ENCODE measurements at regions not wholly inside any gene's neighbourhood (a gene's known extent, or its start where the extent isn't known, plus 50 kb on each side); places are given as distances from the start of the nearest gene placed in this dataset.
"Not testable (repeated sequence)": the region's sequence is repeated elsewhere in the genome, so short reads cannot be mapped to it uniquely, and the experiment has no call there.

GRCh38 chr5:115751176-115751575, 65.3 kb downstream of the CDO1 start:
- no peak overlapping the region for H3K27ac Mint-ChIP-seq (ENCODE audit: unreplicated experiment)
- BruUV-seq (replicated peaks) = no TSS peak

DNA sequence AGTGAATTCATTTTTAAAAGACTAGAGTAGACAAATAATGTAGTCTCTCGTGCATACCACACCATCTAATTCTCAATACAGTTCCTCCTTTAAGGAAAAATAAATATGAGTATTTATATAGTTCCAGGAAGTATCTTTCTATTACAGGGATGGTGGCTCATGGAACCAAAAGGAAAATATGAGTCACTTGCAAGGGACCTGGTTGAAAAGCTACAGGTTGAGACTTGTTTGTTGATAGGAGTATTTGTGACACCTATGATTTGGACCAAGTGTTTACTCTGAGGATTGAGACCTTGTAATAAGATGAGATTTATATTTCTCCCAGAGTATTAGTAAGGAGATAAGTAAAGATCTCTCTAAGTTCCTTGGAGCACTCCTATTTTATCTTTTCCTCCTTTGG, 67.4 kb downstream of the CDO1 start:
- intact Hi-C loops (cut with micrococcal nuclease; ENCODE audit: unreplicated experiment) = no loop called here
- CTCF ChIA-PET = no interaction called here
- peaks cover 10% of the 10 kb centered on the region for H3K27me3 Mint-ChIP-seq (ENCODE audit: unreplicated experiment)
- no peak overlapping the region for H3K4me3 Mint-ChIP-seq (ENCODE audit: low read depth, unreplicated experiment)
- H3K27ac Mint-ChIP-seq (ENCODE audit: unreplicated experiment) = no peak overlapping the region
- no peak for DNase-seq
- no peaks in the 10 kb centered on the region for H3K9me3 Mint-ChIP-seq (ENCODE audit: low read depth, unreplicated experiment)
- H3K36me3 Mint-ChIP-seq (ENCODE audit: insufficient read depth, unreplicated experiment) = no peaks in the 10 kb centered on the region
- H3K4me1 Mint-ChIP-seq (ENCODE audit: low read depth, unreplicated experiment) = no peaks in the 10 kb centered on the region
- TF ChIP-seq, protein P1, sequence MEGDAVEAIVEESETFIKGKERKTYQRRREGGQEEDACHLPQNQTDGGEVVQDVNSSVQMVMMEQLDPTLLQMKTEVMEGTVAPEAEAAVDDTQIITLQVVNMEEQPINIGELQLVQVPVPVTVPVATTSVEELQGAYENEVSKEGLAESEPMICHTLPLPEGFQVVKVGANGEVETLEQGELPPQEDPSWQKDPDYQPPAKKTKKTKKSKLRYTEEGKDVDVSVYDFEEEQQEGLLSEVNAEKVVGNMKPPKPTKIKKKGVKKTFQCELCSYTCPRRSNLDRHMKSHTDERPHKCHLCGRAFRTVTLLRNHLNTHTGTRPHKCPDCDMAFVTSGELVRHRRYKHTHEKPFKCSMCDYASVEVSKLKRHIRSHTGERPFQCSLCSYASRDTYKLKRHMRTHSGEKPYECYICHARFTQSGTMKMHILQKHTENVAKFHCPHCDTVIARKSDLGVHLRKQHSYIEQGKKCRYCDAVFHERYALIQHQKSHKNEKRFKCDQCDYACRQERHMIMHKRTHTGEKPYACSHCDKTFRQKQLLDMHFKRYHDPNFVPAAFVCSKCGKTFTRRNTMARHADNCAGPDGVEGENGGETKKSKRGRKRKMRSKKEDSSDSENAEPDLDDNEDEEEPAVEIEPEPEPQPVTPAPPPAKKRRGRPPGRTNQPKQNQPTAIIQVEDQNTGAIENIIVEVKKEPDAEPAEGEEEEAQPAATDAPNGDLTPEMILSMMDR (IDR thresholded peaks at IDR 0.05; ENCODE audit: unreplicated experiment) = no peak
- no TSS peak for BruUV-seq (replicated peaks)

More at GRCh38 chr5:115751176-115751575, 65.3 kb downstream of the CDO1 start:
- no peak for DNase-seq
- Mint-ChIP-seq H3K27me3 (ENCODE audit: unreplicated experiment) (peaks cover 10% of the 10 kb centered on the region), H3K4me3 (ENCODE audit: low read depth, unreplicated experiment) (no peak overlapping the region), H3K9me3 (ENCODE audit: low read depth, unreplicated experiment) (no peaks in the 10 kb centered on the region), H3K36me3 (ENCODE audit: insufficient read depth, unreplicated experiment) (no peaks in the 10 kb centered on the region), H3K4me1 (ENCODE audit: low read depth, unreplicated experiment) (no peaks in the 10 kb centered on the region)
- CTCF ChIA-PET = no interaction called here
- TF ChIP-seq, protein P1 (IDR thresholded peaks at IDR 0.05; ENCODE audit: unreplicated experiment) = no peak
- intact Hi-C loops (cut with micrococcal nuclease; ENCODE audit: unreplicated experiment) = no loop called here

DNA sequence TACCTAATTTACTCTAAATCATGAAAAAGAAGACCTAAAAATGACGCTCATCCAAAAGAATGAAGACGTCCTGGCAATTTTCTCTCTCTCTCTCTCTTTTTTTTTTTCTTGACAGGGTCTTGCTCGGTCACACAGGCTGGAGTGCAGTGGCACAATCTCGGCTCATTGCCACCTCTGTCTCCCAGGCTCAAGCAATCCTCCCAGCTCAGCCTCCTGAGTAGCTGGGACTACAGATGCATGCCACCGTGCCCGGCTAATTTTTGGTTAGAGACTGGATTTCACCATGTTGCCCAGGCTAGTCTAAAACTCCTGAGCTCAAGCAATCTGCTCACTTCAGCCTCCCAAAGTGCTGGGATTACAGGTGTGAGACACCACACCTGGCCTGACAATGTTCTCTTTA, 77.2 kb downstream of the CDO1 start:
- CTCF ChIA-PET; H3K27ac Mint-ChIP-seq (ENCODE audit: unreplicated experiment); H3K4me1 Mint-ChIP-seq (ENCODE audit: low read depth, unreplicated experiment); DNase-seq; H3K9me3 Mint-ChIP-seq (ENCODE audit: low read depth, unreplicated experiment); BruUV-seq (replicated peaks); H3K4me3 Mint-ChIP-seq (ENCODE audit: low read depth, unreplicated experiment); intact Hi-C loops (cut with micrococcal nuclease; ENCODE audit: unreplicated experiment); H3K36me3 Mint-ChIP-seq (ENCODE audit: insufficient read depth, unreplicated experiment): not testable (repeated sequence)
- peaks cover 24% of the 10 kb centered on the region for H3K27me3 Mint-ChIP-seq (ENCODE audit: unreplicated experiment)

DNA sequence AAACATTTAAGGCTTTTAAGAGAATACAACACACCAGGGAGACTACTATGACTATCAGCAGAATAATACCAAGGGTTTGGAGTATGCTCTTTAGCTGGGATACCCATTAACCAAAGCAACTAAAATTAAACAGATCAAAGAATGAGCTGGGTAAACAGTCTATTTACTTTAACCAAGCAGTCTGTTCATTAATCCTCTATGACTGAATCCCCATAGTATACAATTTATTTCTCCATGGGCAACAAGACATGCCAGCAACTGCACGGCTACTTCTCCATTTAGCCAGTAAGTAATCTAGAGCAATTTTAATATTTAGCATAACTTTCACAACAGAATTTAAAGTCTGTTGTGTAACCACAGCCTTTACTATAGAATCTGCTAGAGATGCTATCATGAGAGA, 77.6 kb downstream of the CDO1 start:
- no peaks in the 10 kb centered on the region for H3K4me1 Mint-ChIP-seq (ENCODE audit: low read depth, unreplicated experiment)
- H3K4me3 Mint-ChIP-seq (ENCODE audit: low read depth, unreplicated experiment) = no peak overlapping the region
- TF ChIP-seq, protein P1 (IDR thresholded peaks at IDR 0.05; ENCODE audit: unreplicated experiment) = no peak
- intact Hi-C loops (cut with micrococcal nuclease; ENCODE audit: unreplicated experiment) = no loop called here
- peaks cover 28% of the 10 kb centered on the region for H3K27me3 Mint-ChIP-seq (ENCODE audit: unreplicated experiment)
- no peak overlapping the region for H3K27ac Mint-ChIP-seq (ENCODE audit: unreplicated experiment)
- BruUV-seq (replicated peaks) = no TSS peak
- peaks cover 2% of the 10 kb centered on the region for H3K9me3 Mint-ChIP-seq (ENCODE audit: low read depth, unreplicated experiment)
- H3K36me3 Mint-ChIP-seq (ENCODE audit: insufficient read depth, unreplicated experiment) = no peaks in the 10 kb centered on the region
- CTCF ChIA-PET = no interaction called here
- DNase-seq = no peak

GRCh38 chr5:115737452-115737851, 79.0 kb downstream of the CDO1 start:
- intact Hi-C loops (cut with micrococcal nuclease; ENCODE audit: unreplicated experiment) = no loop called here
- Mint-ChIP-seq H3K4me3 (ENCODE audit: low read depth, unreplicated experiment) (no peak overlapping the region), H3K4me1 (ENCODE audit: low read depth, unreplicated experiment) (no peaks in the 10 kb centered on the region), H3K9me3 (ENCODE audit: low read depth, unreplicated experiment) (peaks cover 2% of the 10 kb centered on the region), H3K27ac (ENCODE audit: unreplicated experiment) (no peak overlapping the region), H3K27me3 (ENCODE audit: unreplicated experiment) (peaks cover 42% of the 10 kb centered on the region), H3K36me3 (ENCODE audit: insufficient read depth, unreplicated experiment) (no peaks in the 10 kb centered on the region)
- CTCF ChIA-PET = no interaction called here
- DNase-seq = no peak
- TF ChIP-seq, protein P1 (IDR thresholded peaks at IDR 0.05; ENCODE audit: unreplicated experiment) = no peak
- BruUV-seq (replicated peaks) = no TSS peak

Measured in Calu3 (cell line).